ENCODE measurements at regions not wholly inside any gene's neighbourhood (a gene's known extent, or its start where the extent isn't known, plus 50 kb on each side); places are given as distances from the start of the nearest gene placed in this dataset.

- TF ChIP-seq CTCF (IDR thresholded peaks at IDR 0.05): no peak
- TF ChIP-seq POLR2A (IDR thresholded peaks at IDR 0.05): no peak
- Histone ChIP-seq H3K27ac (no peak overlapping the region), H3K9me3 (replicated peaks in 1 of 3) (no peaks in the 10 kb centered on the region), H3K36me3 (replicated peaks in 1 of 2) (no peaks in the 10 kb centered on the region), H3K27me3 (no peaks in the 10 kb centered on the region), H3K4me1 (replicated peaks in 1 of 2) (no peaks in the 10 kb centered on the region), H3K4me3 (no peak overlapping the region)
- no peak for DNase-seq
- intact Hi-C loops (cut with DNase I): no loop called here
- WGBS, 4 donors: 51 to 60% (median 52%) methylated on average over 2 of the region's 2 CpGs
These were observed 1412.0 kb upstream of the ZEB2 start for GRCh38 chr2:145931781-145932395.

DNA sequence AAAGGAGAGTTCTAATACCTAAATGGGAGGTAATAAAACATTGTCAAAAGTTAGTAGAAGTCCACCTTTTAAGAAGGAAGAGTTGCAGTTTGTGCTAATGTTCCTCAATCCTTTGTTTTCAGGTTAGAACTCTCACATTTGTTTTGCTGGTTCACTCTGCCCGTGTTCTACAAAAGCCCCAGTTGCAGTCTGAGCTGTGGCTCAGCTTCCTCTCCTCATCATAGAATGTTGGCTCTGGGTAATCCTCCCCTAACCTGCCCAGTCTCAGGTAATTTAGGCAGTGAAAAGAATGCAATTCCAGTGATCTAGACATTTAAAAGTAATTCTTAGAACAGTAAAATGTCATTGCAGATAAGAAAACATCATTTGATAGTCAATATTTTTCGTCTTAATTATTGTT, 1410.4 kb upstream of the ZEB2 start:
- H3K27me3 ChIP-seq: no peaks in the 10 kb centered on the region
- H3K27ac ChIP-seq: no peak overlapping the region
- H3K36me3 ChIP-seq (replicated peaks in 1 of 2): no peaks in the 10 kb centered on the region
- 23 to 38% (median 35%) methylated on average over 2 of the region's 2 CpGs for WGBS, 4 donors
- H3K4me3 ChIP-seq: no peak overlapping the region
- no peak for TF ChIP-seq CTCF (IDR thresholded peaks at IDR 0.05)
- TF ChIP-seq POLR2A (IDR thresholded peaks at IDR 0.05): no peak
- no peak for DNase-seq
- H3K4me1 ChIP-seq (replicated peaks in 1 of 2): no peaks in the 10 kb centered on the region
- no peaks in the 10 kb centered on the region for H3K9me3 ChIP-seq (replicated peaks in 1 of 3)
- intact Hi-C loops (cut with DNase I): no loop called here

DNA sequence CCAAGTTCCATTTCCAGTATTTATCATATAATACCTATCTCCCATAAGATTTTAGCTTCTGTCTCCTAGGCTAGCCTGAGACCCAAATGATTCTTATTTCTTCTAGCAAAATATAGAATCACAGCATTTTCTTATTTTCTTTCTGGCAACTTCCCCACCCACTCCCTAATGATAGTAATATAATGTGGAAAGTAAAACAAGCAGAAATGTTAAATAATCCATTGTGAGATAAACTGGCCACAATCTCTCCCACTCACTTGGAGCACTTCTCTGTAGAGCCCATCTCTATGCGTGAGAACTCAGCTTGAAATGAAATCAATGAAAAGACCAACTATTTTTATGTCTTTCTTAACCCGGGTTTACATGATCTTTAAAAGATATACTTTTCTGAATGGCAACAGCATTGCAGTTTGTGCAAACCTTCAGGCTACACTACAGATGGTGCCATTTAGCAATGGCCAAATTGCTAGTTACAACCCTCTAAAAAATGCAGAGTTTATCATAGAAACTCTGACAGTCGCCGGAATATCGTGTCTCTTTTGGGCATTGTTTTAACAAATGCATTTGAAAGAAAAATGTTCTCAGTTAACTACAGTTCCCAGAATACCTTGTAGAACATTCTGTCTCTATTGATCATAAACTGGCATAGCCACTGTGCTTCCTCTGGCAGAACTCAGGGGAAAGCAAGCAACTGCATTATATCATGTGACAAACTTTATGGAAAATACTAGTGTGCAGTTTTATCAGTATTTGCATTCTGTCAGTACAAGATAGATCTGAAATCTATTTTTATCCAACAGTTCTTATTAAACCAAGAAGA, 1407.4 kb upstream of the ZEB2 start:
- DNase-seq: no peak
- 54 to 72% (median 60%) methylated on average over 5 of the region's 5 CpGs for WGBS, 4 donors
- H3K4me1 ChIP-seq (replicated peaks in 1 of 2): no peaks in the 10 kb centered on the region
- intact Hi-C loops (cut with DNase I): no loop called here
- H3K36me3 ChIP-seq (replicated peaks in 1 of 2): no peaks in the 10 kb centered on the region
- TF ChIP-seq POLR2A (IDR thresholded peaks at IDR 0.05) (no peak), CTCF (IDR thresholded peaks at IDR 0.05) (no peak)
- H3K9me3 ChIP-seq (replicated peaks in 1 of 3): no peaks in the 10 kb centered on the region
- H3K27me3 ChIP-seq: no peaks in the 10 kb centered on the region
- H3K27ac ChIP-seq: no peak overlapping the region
- H3K4me3 ChIP-seq: no peak overlapping the region

DNA sequence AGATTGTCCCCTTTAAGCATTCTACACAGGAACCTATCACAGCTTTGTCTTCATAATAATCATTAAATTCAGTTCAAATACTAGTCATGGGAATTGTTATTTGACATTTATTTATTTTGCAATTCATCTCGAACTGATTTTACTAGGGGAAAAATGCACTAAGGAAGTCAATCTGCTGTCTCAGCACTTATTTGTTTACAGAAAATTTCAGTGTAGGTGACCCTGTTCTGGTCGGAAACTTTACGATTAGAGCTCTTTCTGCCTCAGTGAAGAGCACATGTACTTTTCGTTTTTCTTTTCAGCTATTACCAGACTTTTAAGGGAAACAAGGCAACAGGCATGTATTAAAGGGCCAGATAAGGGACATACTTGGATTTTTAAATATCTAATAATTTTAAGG, 1405.7 kb upstream of the ZEB2 start:
- no peak for DNase-seq
- Histone ChIP-seq H3K9me3 (replicated peaks in 1 of 3) (no peaks in the 10 kb centered on the region), H3K4me3 (no peak overlapping the region), H3K27me3 (no peaks in the 10 kb centered on the region), H3K4me1 (replicated peaks in 1 of 2) (no peaks in the 10 kb centered on the region), H3K27ac (no peak overlapping the region), H3K36me3 (replicated peaks in 1 of 2) (no peaks in the 10 kb centered on the region)
- 46 to 64% (median 54%) methylated on average over 4 of the region's 4 CpGs for WGBS, 4 donors
- intact Hi-C loops (cut with DNase I): no loop called here
- TF ChIP-seq CTCF (IDR thresholded peaks at IDR 0.05): no peak
- no peak for TF ChIP-seq POLR2A (IDR thresholded peaks at IDR 0.05)
